Liver (tissue), 7 donors: ENCODE measurements at regions not wholly inside any gene's neighbourhood (a gene's known extent, or its start where the extent isn't known, plus 50 kb on each side); places are given as distances from the start of the nearest gene placed in this dataset.
"Not testable (repeated sequence)": the region's sequence is repeated elsewhere in the genome, so short reads cannot be mapped to it uniquely, and the experiment has no call there.

Source experiments
- DNase-seq: peaks from one replicate; pipeline ENCODE4 v3.0.0-alpha.2; 2017; ENCODE audit warnings: low spot score
- H3K27ac ChIP-seq, 2 donors: one replicate each; pipeline ENCODE4 v1.7.0; 2013; ENCODE audit warnings: inconsistent platforms in 2 of 2, low read length in 2 of 2, control low read depth in 1 of 2, low read depth in 1 of 2, mild to moderate bottlenecking in 1 of 2
- H3K27me3 ChIP-seq, 4 donors: one replicate each; pipeline versions ENCODE4 v1.6.1 to v1.7.0; 2013; ENCODE audit warnings: low read length in 3 of 4, inconsistent platforms in 1 of 4, mild to moderate bottlenecking in 1 of 4, moderate library complexity in 1 of 4; ENCODE audit not compliant: control insufficient read depth in 4 of 4, insufficient read depth in 4 of 4
- H3K36me3 ChIP-seq, 4 donors: one replicate each; pipeline versions ENCODE4 v1.6.1 to v1.7.0; 2013; ENCODE audit warnings: low read length in 3 of 4, mild to moderate bottlenecking in 3 of 4, low read depth in 1 of 4, moderate library complexity in 1 of 4; ENCODE audit not compliant: control insufficient read depth in 4 of 4, insufficient read depth in 3 of 4
- H3K4me1 ChIP-seq, 4 donors: one replicate each; pipeline versions ENCODE4 v1.6.1 to v1.7.0; 2013; ENCODE audit warnings: low read length in 3 of 4, mild to moderate bottlenecking in 3 of 4, moderate library complexity in 1 of 4; ENCODE audit not compliant: control insufficient read depth in 4 of 4, insufficient read depth in 4 of 4
- H3K4me3 ChIP-seq, 3 donors: one replicate each; pipeline versions ENCODE4 v1.6.1 to v1.7.0; 2013; ENCODE audit warnings: low read length in 3 of 3, control low read depth in 1 of 3, low read depth in 1 of 3, mild to moderate bottlenecking in 1 of 3
- H3K9ac ChIP-seq, 2 donors: one replicate each; pipeline ENCODE4 v1.7.0; 2013; ENCODE audit warnings: low read length in 2 of 2, mild to moderate bottlenecking in 2 of 2, moderate library complexity in 2 of 2, control low read depth in 1 of 2, low read depth in 1 of 2
- H3K9me3 ChIP-seq, 4 donors: one replicate each; pipeline versions ENCODE4 v1.6.1 to v1.7.0; 2013; ENCODE audit warnings: low read length in 3 of 4; ENCODE audit not compliant: control insufficient read depth in 4 of 4
- EGR1 ChIP-seq, 2 donors: IDR thresholded peaks; 2 replicates each; pipeline ENCODE4 v1.6.1; 2016 to 2018; ENCODE audit warnings: antibody characterized with exemption in 2 of 2, low read depth in 2 of 2
- FOXA1 ChIP-seq: IDR thresholded peaks from 2 replicates; pipeline ENCODE4 v1.6.1; 2016; ENCODE audit warnings: antibody characterized with exemption
- GABPA ChIP-seq, 2 donors: IDR thresholded peaks in 1 of 2; conservative IDR thresholded peaks in 1 of 2; 2 replicates each; pipeline ENCODE4 v1.6.1; 2016; ENCODE audit warnings: antibody characterized with exemption in 2 of 2, mild to moderate bottlenecking in 1 of 2, moderate library complexity in 1 of 2
- HNF4A ChIP-seq, 2 donors: conservative IDR thresholded peaks; 2 replicates each; pipeline ENCODE4 v1.6.1; 2016; ENCODE audit warnings: antibody characterized with exemption in 2 of 2, mild to moderate bottlenecking in 2 of 2
- HNF4G ChIP-seq: IDR thresholded peaks from 2 replicates; pipeline ENCODE4 v1.6.1; 2016; ENCODE audit warnings: antibody characterized with exemption
- JUND ChIP-seq, 2 donors: IDR thresholded peaks; 2 replicates each; pipeline ENCODE4 v1.6.1; 2016; ENCODE audit warnings: antibody characterized with exemption in 2 of 2
- NR2F2 ChIP-seq: IDR thresholded peaks from 2 replicates; pipeline ENCODE4 v1.6.1; 2016; ENCODE audit warnings: antibody characterized with exemption
- RAD21 ChIP-seq, 2 donors: IDR thresholded peaks; 2 replicates each; pipeline ENCODE4 v1.6.1; 2016; ENCODE audit warnings: antibody characterized with exemption in 2 of 2, mild to moderate bottlenecking in 2 of 2
- RXRA ChIP-seq, 2 donors: IDR thresholded peaks; 2 replicates each; pipeline ENCODE4 v1.6.1; 2017 to 2018; ENCODE audit warnings: antibody characterized with exemption in 2 of 2, mild to moderate bottlenecking in 1 of 2
- SP1 ChIP-seq: IDR thresholded peaks from 2 replicates; pipeline ENCODE4 v1.6.1; 2018; ENCODE audit warnings: antibody characterized with exemption, mild to moderate bottlenecking
- TAF1 ChIP-seq: conservative IDR thresholded peaks from 2 replicates; pipeline ENCODE4 v1.6.1; 2016; ENCODE audit warnings: antibody characterized with exemption, mild to moderate bottlenecking
- YY1 ChIP-seq: IDR thresholded peaks from 2 replicates; pipeline ENCODE4 v1.6.1; 2016; ENCODE audit warnings: antibody characterized with exemption, mild to moderate bottlenecking
- WGBS: extraction: QIAGEN DNeasy Blood & Tissue Kit; methylation state at CpG from one replicate; pipeline ENCODE4 v1.1.7; 2013; 5-methylcytosine and 5-hydroxymethylcytosine counted together
- TF ChIP-seq, protein P1 (sequence below): IDR thresholded peaks from 2 replicates; pipeline ENCODE4 v1.6.1; 2016; ENCODE audit warnings: antibody characterized with exemption
- TF ChIP-seq, protein P2 (sequence below): IDR thresholded peaks from 2 replicates; pipeline ENCODE4 v1.6.1; 2016; ENCODE audit warnings: antibody characterized with exemption
- TF ChIP-seq, protein P3 (sequence below): IDR thresholded peaks from 2 replicates; pipeline ENCODE4 v1.6.1; 2016; ENCODE audit warnings: antibody characterized with exemption
- TF ChIP-seq, protein P4 (sequence below): IDR thresholded peaks from 2 replicates; pipeline ENCODE4 v1.6.1; 2016; ENCODE audit warnings: antibody characterized with exemption, mild to moderate bottlenecking
- donor health status: healthy.
- donor health status: healthy.
- donor health status: healthy.
- donor health status: healthy.

DNA sequence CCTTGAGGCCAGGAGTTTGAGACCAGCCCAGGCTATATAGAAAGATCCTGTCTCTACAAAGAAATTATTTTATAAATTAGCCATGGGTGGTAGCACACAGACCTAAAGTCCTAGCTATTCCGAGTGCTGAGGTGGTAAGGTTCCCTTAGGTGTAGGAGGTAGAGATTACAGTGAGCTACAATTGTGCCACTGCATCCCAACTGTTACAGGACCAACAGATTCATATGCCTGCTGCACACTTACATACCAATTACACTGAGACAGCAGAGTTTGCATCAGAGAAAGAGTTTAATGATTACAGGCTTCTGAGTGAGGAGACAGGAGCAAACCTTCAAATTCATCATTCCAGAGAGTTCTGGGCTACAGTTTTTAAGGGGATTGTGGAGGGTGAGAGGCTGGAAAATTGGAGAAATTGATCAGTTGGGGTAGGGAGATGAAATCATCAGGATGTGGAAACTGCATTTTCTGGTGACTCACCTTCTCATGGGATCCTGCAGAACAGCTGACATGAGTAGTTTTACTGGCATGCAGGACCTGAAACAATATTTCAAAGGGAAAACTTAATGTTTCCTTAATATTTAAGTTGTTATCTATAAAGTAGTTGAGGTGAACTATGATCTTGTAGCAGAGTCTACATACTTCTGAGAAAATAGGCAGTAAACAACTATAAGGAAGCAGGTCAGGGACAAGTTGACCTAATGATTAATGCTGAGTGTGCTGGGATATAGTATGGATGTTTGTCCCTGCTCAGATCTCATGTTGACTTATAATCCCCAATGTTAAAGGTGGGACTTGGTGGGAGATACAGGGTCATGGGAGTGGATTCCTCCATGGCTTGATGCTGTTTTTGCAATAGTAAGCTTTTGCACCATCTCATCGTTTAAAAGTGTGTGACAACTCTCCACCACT lies 54.7 kb downstream of the ANXA2R start:
- H3K4me1 ChIP-seq, result no peaks in the 10 kb centered on the region
- H3K9me3 ChIP-seq, result peaks cover 3 to 5% (median 4%) of the 10 kb centered on the region in 4 donors
- TF ChIP-seq HNF4G, result no peak
- H3K4me3 ChIP-seq, result no peak overlapping the region
- 74% methylated on average over 2 of the region's 2 CpGs for WGBS
- H3K27me3 ChIP-seq, result peaks cover 0 to 12% (median 0%) of the 10 kb centered on the region in 4 donors
- no peak for DNase-seq
- peaks cover 0 to 2% (median 0%) of the 10 kb centered on the region in 4 donors for H3K36me3 ChIP-seq
- no peak overlapping the region for H3K9ac ChIP-seq
- no peak overlapping the region for H3K27ac ChIP-seq

DNA sequence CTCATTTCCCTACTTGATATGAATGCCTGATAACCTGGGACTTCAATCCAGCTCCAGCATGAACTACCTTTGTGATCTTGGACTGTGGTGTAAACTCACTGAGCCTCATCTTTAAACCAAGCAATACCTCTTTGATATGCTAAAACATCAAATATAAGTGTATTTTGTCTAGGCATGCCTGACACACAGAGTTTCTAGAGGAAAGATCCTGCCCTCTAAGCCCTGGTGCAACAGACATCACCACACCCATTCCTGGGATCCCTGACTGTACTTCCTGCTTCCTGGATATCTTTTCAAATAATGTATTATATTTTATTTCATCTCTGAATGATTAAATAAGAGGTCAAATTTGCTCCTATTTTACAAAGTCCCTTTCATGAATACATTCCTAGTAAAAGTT lies 55.8 kb downstream of the ANXA2R start:
- H3K4me3 ChIP-seq, result no peak overlapping the region
- H3K36me3 ChIP-seq, result peaks cover 0 to 2% (median 0%) of the 10 kb centered on the region in 4 donors
- H3K9ac ChIP-seq, result no peak overlapping the region
- H3K27ac ChIP-seq, result no peak overlapping the region
- no peaks in the 10 kb centered on the region for H3K4me1 ChIP-seq
- peaks cover 0 to 12% (median 0%) of the 10 kb centered on the region in 4 donors for H3K27me3 ChIP-seq
- DNase-seq, result no peak
- TF ChIP-seq RXRA (IDR thresholded peaks at IDR 0.05) (no peak), JUND (IDR thresholded peaks at IDR 0.05) (no peak), YY1 (no peak), HNF4G (no peak)
- TF ChIP-seq, protein P1, sequence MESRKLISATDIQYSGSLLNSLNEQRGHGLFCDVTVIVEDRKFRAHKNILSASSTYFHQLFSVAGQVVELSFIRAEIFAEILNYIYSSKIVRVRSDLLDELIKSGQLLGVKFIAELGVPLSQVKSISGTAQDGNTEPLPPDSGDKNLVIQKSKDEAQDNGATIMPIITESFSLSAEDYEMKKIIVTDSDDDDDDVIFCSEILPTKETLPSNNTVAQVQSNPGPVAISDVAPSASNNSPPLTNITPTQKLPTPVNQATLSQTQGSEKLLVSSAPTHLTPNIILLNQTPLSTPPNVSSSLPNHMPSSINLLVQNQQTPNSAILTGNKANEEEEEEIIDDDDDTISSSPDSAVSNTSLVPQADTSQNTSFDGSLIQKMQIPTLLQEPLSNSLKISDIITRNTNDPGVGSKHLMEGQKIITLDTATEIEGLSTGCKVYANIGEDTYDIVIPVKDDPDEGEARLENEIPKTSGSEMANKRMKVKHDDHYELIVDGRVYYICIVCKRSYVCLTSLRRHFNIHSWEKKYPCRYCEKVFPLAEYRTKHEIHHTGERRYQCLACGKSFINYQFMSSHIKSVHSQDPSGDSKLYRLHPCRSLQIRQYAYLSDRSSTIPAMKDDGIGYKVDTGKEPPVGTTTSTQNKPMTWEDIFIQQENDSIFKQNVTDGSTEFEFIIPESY, result no peak
- TF ChIP-seq, protein P2, sequence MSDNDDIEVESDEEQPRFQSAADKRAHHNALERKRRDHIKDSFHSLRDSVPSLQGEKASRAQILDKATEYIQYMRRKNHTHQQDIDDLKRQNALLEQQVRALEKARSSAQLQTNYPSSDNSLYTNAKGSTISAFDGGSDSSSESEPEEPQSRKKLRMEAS, result no peak
- TF ChIP-seq, protein P3, sequence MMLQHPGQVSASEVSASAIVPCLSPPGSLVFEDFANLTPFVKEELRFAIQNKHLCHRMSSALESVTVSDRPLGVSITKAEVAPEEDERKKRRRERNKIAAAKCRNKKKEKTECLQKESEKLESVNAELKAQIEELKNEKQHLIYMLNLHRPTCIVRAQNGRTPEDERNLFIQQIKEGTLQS, result no peak
- peaks cover 4 to 5% (median 4%) of the 10 kb centered on the region in 4 donors for H3K9me3 ChIP-seq

DNA sequence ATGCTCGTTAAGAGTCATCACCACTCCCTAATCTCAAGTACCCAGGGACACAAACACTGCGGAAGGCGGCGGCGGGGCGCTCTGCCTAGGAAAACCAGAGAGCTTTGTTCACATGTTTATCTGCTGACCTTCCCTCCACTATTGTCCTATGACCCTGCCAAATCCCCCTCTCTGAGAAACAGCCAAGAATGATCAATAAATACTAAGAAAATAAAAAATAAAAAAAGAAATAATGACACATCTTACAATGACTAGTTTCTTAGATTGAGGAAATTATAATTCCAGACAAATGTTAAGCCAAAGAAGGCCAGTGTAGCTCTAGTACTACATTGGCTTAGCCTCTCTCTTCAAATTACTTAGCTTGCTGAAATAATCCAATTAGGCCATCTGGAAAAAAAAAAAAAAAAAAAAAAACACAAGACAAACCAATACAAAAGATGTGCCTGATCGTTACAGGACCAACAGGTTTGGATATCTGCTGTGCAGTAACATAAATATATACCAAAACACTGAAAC lies 58.0 kb downstream of the ANXA2R start:
- peaks cover 0 to 2% (median 0%) of the 10 kb centered on the region in 4 donors for H3K36me3 ChIP-seq
- no peaks in the 10 kb centered on the region for H3K4me1 ChIP-seq
- no peak overlapping the region for H3K4me3 ChIP-seq
- H3K9ac ChIP-seq, result no peak overlapping the region
- DNase-seq, result no peak
- no peak overlapping the region for H3K27ac ChIP-seq
- peaks cover 4 to 5% (median 4%) of the 10 kb centered on the region in 4 donors for H3K9me3 ChIP-seq
- 27% methylated on average over 7 of the region's 7 CpGs for WGBS
- H3K27me3 ChIP-seq, result peaks cover 0 to 9% (median 0%) of the 10 kb centered on the region in 4 donors
- no peak for TF ChIP-seq EGR1 (IDR thresholded peaks at IDR 0.05; ENCODE audit: low read depth in 2 of 2)
- no peak for TF ChIP-seq YY1
- no peak for TF ChIP-seq SP1
- TF ChIP-seq TAF1, result no peak
- TF ChIP-seq HNF4A (conservative IDR thresholded peaks at IDR 0.05), result no peak
- no peak for TF ChIP-seq FOXA1
- no peak for TF ChIP-seq NR2F2
- no peak for TF ChIP-seq GABPA (IDR thresholded peaks at IDR 0.05 in 1 of 2, conservative IDR thresholded peaks at IDR 0.05 in 1 of 2)
- no peak for TF ChIP-seq RAD21 (IDR thresholded peaks at IDR 0.05)
- TF ChIP-seq, protein P4, sequence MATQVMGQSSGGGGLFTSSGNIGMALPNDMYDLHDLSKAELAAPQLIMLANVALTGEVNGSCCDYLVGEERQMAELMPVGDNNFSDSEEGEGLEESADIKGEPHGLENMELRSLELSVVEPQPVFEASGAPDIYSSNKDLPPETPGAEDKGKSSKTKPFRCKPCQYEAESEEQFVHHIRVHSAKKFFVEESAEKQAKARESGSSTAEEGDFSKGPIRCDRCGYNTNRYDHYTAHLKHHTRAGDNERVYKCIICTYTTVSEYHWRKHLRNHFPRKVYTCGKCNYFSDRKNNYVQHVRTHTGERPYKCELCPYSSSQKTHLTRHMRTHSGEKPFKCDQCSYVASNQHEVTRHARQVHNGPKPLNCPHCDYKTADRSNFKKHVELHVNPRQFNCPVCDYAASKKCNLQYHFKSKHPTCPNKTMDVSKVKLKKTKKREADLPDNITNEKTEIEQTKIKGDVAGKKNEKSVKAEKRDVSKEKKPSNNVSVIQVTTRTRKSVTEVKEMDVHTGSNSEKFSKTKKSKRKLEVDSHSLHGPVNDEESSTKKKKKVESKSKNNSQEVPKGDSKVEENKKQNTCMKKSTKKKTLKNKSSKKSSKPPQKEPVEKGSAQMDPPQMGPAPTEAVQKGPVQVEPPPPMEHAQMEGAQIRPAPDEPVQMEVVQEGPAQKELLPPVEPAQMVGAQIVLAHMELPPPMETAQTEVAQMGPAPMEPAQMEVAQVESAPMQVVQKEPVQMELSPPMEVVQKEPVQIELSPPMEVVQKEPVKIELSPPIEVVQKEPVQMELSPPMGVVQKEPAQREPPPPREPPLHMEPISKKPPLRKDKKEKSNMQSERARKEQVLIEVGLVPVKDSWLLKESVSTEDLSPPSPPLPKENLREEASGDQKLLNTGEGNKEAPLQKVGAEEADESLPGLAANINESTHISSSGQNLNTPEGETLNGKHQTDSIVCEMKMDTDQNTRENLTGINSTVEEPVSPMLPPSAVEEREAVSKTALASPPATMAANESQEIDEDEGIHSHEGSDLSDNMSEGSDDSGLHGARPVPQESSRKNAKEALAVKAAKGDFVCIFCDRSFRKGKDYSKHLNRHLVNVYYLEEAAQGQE, result no peak

DNA sequence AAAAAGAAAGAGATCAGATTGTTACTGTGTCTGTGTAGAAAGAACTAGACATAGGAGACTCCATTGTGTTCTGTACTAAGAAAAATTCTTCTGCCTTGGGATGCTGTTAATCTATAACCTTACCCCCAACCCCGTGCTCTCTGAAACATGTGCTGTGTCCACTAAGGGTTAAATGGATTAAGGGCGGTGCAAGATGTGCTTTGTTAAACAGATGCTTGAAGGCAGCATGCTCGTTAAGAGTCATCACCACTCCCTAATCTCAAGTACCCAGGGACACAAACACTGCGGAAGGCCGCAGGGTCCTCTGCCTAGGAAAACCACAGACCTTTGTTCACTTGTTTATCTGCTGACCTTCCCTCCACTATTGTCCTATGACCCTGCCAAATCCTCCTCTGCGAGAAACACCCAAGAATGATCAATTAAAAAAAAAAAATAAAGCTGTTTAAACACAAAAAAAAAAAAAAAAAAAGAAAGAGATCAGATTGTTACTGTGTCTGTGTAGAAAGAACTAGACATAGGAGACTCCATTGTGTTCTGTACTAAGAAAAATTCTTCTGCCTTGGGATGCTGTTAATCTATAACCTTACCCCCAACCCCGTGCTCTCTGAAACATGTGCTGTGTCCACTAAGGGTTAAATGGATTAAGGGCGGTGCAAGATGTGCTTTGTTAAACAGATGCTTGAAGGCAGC lies 58.6 kb downstream of the ANXA2R start:
- H3K4me1 ChIP-seq, H3K9ac ChIP-seq, H3K36me3 ChIP-seq, DNase-seq, H3K27ac ChIP-seq, H3K4me3 ChIP-seq, H3K9me3 ChIP-seq, H3K27me3 ChIP-seq: not testable (repeated sequence)
- WGBS, result no CpG with 5 or more reads among the region's 8 CpGs
